HG02763 (cell line): ENCODE measurements at regions not wholly inside any gene's neighbourhood (a gene's known extent, or its start where the extent isn't known, plus 50 kb on each side); places are given as distances from the start of the nearest gene placed in this dataset.
A peak's percentile ranks its signal among the peaks of the same experiment; 100 is the strongest.

Source experiments
- ATAC-seq: cut with Tn5 transposase; IDR thresholded peaks from one replicate; pipeline ENCODE4 v1.9.1; 2021; ENCODE audit warnings: mild to moderate bottlenecking, moderate library complexity; ENCODE audit not compliant: unreplicated experiment

DNA sequence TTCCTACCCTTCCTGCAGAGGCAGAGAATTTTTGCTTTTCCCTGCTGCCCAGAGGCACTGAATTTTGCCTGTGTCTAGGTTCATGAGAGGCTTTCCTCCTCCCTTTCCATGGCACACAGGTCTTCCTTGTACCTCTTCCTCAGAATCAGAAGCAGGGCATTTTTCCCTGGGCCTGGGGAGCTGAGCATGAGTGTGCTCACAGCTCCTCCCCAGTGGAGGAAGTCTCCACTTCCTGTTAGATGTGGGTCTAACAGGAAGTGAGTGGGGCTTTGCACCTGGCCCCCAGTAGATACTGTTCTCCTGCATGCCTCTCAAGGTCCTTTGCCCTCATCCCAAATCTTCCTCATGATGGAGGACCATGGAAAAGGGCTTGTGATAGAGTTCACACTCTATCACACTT lies 297.2 kb upstream of the FIGN start:
- ATAC-seq: no peak

DNA sequence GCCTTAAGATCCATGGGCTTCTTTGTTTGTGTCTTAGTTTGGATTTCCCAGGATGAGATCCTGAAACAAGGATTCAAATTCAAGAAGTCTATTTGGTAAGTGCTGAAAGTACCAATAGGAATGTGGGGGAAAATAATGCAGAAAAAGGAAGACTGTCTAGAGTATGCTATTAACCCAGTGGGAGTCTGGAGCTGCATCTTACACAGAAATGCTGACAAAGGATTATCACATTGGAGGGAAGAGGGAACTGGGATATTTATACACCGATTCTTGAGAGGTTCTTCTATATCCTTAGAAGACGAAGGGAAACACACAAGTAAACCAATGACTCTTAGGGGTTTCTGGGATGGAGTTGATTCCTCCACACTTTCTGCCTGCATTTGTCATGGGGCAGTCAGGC lies 294.8 kb upstream of the FIGN start:
- no peak for ATAC-seq

- ATAC-seq: no peak
Measured at GRCh38 chr2:164028814-164029534, 293.2 kb upstream of the FIGN start.

- no peak for ATAC-seq
Measured at GRCh38 chr2:164024396-164024795, 288.6 kb upstream of the FIGN start.

DNA sequence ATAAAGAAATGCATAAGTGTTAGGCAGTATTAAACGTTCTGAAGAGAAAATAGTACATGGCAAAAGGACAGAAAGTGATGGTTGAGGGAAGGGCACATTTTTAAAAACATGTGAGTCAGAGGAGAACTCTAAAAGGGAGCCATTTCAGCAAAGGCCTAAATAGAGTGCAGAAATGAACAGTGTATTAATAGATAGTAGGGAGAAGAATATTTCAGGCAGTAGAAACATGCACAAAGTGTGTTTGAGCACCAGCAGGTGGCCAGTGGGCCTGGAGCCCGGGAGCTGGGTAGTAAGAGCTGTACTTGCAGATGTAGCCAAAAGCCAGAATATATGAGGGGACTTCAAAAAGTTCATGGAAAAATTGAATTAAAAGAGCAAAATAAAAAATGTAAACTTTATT lies 288.1 kb upstream of the FIGN start:
- ATAC-seq: no peak

DNA sequence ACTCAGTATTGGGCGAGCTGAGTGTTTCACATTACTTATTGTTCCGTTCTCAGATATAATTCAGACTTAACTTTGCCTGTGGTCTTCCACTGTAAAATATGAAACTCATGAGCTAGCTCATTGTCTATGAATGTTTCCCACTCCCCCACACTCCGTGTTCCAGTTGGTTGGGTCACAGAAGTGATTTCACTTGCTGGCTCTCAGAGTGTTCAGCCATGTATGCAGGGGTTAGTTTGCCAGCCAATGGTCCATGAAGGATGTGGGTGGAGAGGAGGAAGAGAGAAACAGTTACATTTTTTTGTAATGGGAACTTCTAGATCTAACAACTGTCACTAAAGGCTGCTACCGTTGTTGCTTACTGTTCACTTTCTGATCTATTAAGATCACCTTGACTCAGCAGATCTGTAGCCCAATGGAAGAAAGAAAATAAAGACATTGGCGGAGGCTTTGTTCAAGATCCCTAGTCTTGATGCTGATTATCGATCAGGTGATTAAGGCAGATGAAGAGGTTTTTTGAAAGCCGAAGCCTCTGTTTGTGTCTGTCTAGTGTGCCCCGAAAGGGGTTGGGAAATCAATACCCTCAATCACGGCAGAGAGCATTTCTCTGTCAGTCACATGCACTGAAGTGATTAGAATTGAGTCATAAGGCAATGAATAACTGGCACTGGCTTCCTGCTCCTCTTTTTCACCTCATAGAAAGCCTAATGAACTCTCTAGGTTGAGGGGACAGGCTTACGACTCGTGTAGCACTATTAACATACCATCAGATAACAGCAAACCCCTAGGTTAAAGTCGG lies 279.7 kb upstream of the FIGN start:
- peak; percentile 97 for ATAC-seq

GRCh38 chr2:164014791-164015190 lies 279.0 kb upstream of the FIGN start:
- ATAC-seq: no peak

GRCh38 chr2:164014068-164014731 lies 278.4 kb upstream of the FIGN start:
- no peak for ATAC-seq

- ATAC-seq: no peak
Measured at GRCh38 chr2:164012581-164012980, 276.8 kb upstream of the FIGN start.

DNA sequence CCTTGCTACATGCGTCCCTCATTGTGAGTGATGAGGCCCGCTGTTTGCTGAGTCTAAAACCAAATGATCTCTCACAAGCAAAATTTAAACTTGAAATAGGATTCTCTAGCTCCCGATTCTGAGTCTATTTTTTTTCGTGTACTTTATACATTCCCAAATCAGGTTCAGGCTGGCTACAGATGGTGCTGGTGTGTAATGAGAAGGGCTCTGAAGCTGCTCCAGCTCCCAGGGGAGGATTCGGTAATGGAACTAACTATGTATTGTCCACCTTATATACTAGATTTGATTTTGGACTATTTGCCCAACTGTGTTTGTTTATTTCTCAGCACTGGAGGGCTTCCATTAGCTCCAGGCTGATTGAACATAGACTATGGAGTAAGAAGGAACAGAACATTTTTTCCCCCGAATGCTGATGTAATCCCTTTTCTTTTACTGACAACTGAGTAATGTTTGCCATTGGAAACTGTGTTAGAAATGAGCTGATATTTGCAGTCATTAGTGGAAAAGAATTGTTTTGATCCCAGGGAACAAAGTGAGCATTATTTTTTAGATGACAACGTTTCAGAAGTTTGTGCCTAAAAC lies 274.0 kb upstream of the FIGN start:
- ATAC-seq: no peak

DNA sequence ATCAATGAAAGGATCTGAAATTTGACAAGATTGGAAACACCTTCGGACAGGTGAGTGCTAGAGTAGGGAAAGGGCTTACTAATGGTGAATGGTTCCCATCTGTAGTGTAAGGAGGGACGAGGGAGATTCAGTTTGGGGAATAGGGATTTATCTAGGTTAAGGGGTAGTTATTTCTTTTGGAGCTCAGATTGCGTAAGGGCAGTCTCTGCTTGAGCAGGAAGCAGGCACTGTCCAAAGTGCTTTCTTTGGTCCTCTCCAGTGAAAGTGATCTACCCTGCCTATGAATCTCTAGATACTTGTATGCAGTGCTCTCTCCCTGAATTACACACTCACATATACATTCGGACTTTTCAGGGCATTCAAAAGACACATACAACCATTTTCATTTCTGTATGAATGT lies 272.9 kb upstream of the FIGN start:
- ATAC-seq: no peak

DNA sequence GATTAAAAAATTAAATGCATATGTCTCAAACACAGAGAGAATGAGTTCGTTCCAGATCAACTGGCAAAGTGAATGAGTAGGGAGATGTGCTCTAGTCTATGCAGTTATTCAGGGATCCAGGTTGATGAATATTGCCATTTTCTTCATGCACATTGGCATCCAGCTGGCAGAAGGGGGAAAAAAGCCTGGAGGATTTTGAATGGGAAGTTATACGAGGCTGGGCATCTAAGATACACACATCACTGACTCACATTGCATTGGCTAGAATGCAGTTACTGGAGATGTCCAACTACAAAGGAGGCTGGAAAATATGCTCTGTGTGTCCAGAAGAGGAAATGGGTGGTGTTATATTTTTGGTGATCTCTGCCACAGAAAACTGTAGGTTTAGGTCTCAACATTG lies 270.9 kb upstream of the FIGN start:
- ATAC-seq: no peak

DNA sequence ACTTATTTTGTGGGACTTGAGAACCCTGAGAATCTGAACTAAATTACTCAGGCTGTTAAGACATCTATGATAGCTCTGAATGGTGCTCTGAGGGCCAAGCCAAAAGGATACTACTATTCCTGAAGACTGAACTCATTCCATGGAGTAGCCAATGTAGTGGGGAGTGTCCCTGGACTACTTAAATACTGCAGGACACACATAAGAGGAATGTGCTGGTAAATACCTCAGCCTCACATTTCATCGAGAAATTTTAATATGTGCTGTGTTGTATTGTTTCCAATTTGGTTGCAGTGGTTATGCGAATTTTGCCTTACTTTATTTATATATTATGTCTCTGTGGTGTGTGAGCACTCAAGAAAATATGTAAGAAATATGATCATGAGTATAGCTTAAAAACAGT lies 264.4 kb upstream of the FIGN start:
- no peak for ATAC-seq

- ATAC-seq: no peak
Measured at GRCh38 chr2:163997466-163997865, 261.7 kb upstream of the FIGN start.

DNA sequence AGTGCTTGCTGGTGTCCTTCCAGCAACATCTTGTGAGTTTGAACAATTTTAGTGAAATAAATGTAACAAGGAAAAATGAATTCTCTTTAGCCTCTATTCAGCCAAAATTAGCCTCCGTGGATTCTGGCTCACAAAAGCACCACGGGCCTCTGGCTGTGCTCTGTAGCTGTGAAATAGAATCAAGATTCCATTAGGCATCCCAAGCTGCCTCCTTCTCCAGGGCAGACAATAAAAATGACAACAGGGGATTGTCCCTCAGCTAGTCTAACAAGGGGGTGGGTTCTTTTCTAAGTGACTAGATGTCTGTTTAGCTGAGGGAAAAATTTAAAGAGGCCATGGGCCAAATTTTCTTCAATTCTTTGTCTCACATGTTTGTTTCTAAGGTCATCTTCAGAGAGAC lies 254.7 kb upstream of the FIGN start:
- ATAC-seq: no peak

DNA sequence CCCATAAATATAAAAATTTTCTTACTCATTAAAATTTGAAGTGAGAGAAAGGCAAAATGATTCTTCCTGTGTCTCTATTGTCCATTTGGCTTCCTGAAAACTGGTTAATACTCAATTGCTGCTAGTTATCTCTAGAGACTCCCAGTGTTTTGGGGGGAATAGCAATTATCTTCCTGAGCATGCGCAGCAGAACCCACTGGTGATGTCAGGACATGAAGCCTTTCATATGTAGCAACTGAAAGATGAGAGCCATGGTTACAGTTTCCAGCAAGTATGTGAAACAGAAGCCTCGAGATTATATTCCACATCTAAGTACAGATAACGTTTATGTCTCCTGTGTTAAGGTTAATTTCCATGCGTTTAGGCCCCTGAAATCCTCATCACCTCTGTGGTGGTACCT lies 254.3 kb upstream of the FIGN start:
- ATAC-seq: no peak

DNA sequence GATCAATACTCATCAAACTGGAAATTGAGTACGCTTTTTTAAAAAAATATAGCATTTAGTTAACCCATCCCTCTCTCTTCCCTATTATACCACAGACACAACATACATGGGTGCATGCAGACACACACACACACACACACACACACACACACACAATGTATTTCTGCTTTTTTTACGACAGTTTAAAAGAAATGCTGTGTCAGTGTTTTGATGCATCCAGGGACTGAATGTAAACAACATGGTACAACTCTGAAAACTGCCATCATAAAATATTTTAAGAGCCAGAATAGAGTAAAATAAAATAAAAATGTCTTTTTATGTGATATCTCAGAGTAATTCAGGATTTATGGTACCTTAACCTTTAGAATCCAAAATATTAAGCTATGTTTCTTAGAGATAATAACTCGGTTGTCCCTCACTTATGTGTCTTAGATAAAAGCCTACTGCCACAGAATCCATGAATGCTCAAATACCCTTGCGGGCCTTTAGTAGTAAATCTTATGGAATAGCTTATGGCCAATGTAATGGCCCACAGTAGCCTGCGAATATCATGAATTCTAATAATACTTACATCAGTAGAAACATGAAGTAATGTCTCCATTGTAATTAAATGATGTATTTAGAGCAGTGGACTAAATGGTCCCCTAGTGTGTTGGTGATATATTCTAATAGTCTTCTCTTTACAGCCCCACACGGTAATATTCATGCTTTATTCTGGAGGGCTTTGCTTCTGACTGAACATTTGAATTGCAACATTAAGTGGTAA lies 251.6 kb upstream of the FIGN start:
- ATAC-seq: no peak

- no peak for ATAC-seq
Measured at GRCh38 chr2:163984986-163985385, 249.2 kb upstream of the FIGN start.

DNA sequence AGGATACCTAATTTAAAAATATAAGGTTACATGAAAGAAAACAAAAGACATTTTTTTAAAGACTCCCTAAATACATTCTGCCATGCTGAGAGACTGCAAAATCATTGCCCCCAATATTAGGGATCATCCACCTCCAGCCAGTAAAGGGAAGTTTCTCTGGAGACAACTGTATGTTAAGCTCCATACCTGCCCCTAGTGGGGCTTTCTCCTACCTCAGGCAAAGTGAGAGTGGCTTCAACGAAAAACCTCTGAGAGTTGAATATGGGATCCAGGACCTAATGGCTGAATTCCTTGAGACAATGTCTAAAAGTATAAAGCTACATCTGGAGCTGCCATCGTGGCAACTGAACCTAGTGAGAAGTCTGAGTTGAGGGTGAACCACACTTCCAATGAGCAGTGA lies 248.1 kb upstream of the FIGN start:
- no peak for ATAC-seq

DNA sequence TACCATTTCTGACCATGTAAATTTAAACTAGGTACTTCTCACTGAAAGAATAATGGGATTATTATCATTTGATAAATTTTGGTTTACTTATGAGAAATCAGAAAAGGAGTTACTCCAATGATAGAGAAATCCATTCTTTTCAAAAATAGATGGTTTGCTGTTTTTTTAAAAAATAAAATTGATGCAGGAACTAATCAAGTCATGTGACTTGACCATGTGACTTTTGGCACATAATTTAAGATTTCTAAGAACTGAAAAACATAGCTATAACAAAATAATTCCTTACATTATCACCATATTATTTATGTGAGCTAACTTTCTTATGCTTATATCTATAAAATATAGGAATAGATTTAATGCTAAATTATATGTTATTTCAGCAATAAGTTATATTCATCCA lies 247.1 kb upstream of the FIGN start:
- ATAC-seq: no peak

DNA sequence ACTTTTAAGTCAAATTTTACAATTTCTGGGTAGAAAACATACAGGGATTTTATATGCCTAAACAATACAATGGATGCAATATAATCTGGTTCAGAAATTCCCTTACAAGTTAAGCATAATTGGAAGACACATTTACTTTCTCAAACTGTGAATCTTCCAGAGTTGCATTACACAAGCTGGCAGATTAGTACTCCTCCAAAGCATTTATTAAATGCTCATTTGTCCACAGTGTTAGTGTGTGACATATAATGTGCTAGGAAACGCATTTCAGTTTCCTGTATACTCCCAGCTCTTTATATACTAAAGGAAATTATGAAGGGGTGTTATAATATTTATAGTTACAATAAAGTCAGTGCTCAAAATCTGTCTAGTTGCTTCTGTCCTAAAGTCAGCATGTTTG lies 239.0 kb upstream of the FIGN start:
- no peak for ATAC-seq
